H1 (cell line): ENCODE measurements at regions not wholly inside any gene's neighbourhood (a gene's known extent, or its start where the extent isn't known, plus 50 kb on each side); places are given as distances from the start of the nearest gene placed in this dataset.
A peak's percentile ranks its signal among the peaks of the same experiment; 100 is the strongest.

Experiments used
- CTCF ChIA-PET: fragments of 300-600 bp; sonication (Branson Sonifier 250); formaldehyde crosslinking; loops from one replicate; lab custom pipeline; 2021; ENCODE audit not compliant: partially characterized antibody; lab: Charles Lee
- POLR2A ChIA-PET: fragments of 300-600 bp; sonication (Branson Sonifier 250); formaldehyde crosslinking; loops from one replicate; lab custom pipeline; 2021; ENCODE audit warnings: inconsistent platforms; ENCODE audit not compliant: partially characterized antibody; lab: Charles Lee
- DNase-seq, 2 experiments: peaks; one replicate each; pipeline versions ENCODE4 v3.0.0 to v3.0.0-alpha.2; 2010 to 2022; ENCODE audit warnings: low spot score in 2 of 2, low read depth in 1 of 2, mixed read lengths in 1 of 2
- FAIRE-seq: peaks from 2 replicates; lab custom pipeline; 2011; peaks lifted over from hg19 to GRCh38; lab: Jason Lieb, UNC
- H2AFZ ChIP-seq: 2 replicates; pipeline ENCODE4 v1.8.1; 2012; ENCODE audit warnings: low read length, inconsistent platforms
- H2AK5ac ChIP-seq: 2 replicates; pipeline ENCODE4 v1.6.1; 2013; ENCODE audit warnings: low read depth, low read length
- H2BK120ac ChIP-seq: replicated peaks from 2 replicates; pipeline ENCODE3; 2013; ENCODE audit warnings: low read depth, low read length, inconsistent platforms
- H2BK12ac ChIP-seq: 2 replicates; pipeline ENCODE4 v1.6.1; 2013; ENCODE audit warnings: low read depth, low read length
- H2BK15ac ChIP-seq: 2 replicates; pipeline ENCODE4 v1.6.1; 2013; ENCODE audit warnings: low read length
- H2BK20ac ChIP-seq: 2 replicates; pipeline ENCODE4 v1.6.1; 2013; ENCODE audit warnings: low read length
- H2BK5ac ChIP-seq: 2 replicates; pipeline ENCODE4 v1.6.1; 2013; ENCODE audit warnings: low read depth, low read length
- H3K14ac ChIP-seq: 2 replicates; pipeline ENCODE4 v1.6.1; 2013; ENCODE audit warnings: inconsistent platforms; ENCODE audit not compliant: insufficient read length
- H3K18ac ChIP-seq: 2 replicates; pipeline ENCODE4 v1.6.1; 2013; ENCODE audit warnings: low read length; ENCODE audit errors: extremely low read depth
- H3K23ac ChIP-seq: 2 replicates; pipeline ENCODE4 v1.6.1; 2013; ENCODE audit warnings: inconsistent platforms; ENCODE audit not compliant: insufficient read length
- H3K23me2 ChIP-seq: 2 replicates; pipeline ENCODE4 v1.6.1; 2013; ENCODE audit warnings: low read depth, low read length
- H3K27ac ChIP-seq: 2 replicates; pipeline ENCODE4 v1.6.1; 2011; ENCODE audit warnings: low read depth, low read length, inconsistent platforms
- H3K27me3 ChIP-seq, 4 experiments: replicated peaks in 1 of 4; 1 replicate in 1 of 4; 2 replicates in 3 of 4; pipeline versions ENCODE4 v1.6.1 to v1.8.1; 2011 to 2013; ENCODE audit warnings: low read length in 3 of 4, mild to moderate bottlenecking in 3 of 4, inconsistent platforms in 2 of 4, mixed read lengths in 2 of 4, moderate library complexity in 1 of 4; ENCODE audit not compliant: control insufficient read depth in 3 of 4, insufficient read depth in 3 of 4; ENCODE audit errors: extremely low read depth in 1 of 4
- H3K36me3 ChIP-seq, 4 experiments: 2 replicates each; pipeline versions ENCODE4 v1.6.1 to v1.8.1; 2011 to 2013; ENCODE audit warnings: mild to moderate bottlenecking in 4 of 4, low read length in 3 of 4, moderate library complexity in 2 of 4, control low read depth in 1 of 4, inconsistent platforms in 1 of 4; ENCODE audit not compliant: insufficient read depth in 4 of 4, control insufficient read depth in 2 of 4
- H3K4ac ChIP-seq: replicated peaks from 2 replicates; pipeline ENCODE3; 2013; ENCODE audit warnings: low read length, low read depth, mixed read lengths, inconsistent platforms; ENCODE audit not compliant: insufficient read length
- H3K4me1 ChIP-seq, 4 experiments: replicated peaks in 1 of 4; 1 replicate in 1 of 4; 2 replicates in 3 of 4; pipeline versions ENCODE4 v1.6.1 to v1.8.1; 2011 to 2013; ENCODE audit warnings: low read length in 3 of 4, inconsistent platforms in 2 of 4, mixed read lengths in 1 of 4; ENCODE audit not compliant: insufficient read depth in 4 of 4, control insufficient read depth in 3 of 4
- H3K4me2 ChIP-seq, 2 experiments: 2 replicates each; pipeline versions ENCODE4 v1.6.1 to v1.8.1; 2011 to 2013; ENCODE audit warnings: low read depth in 2 of 2, low read length in 2 of 2, control low read depth in 1 of 2, inconsistent platforms in 1 of 2, mild to moderate bottlenecking in 1 of 2; ENCODE audit not compliant: insufficient read depth in 1 of 2
- H3K4me3 ChIP-seq, 4 experiments: fragments of 200-600, 300-600 bp in 1 of 4; sonication (generic), shearing (Covaris generic), sonication (Bioruptor Twin) in 1 of 4; 2 replicates each; pipeline versions ENCODE4 v1.5.1 to v1.8.1; 2011 to 2016; ENCODE audit warnings: low read length in 4 of 4, low read depth in 3 of 4, control low read depth in 2 of 4, inconsistent platforms in 2 of 4, mild to moderate bottlenecking in 2 of 4, mixed read lengths in 1 of 4, moderate library complexity in 1 of 4; ENCODE audit not compliant: insufficient read depth in 2 of 4; ENCODE audit errors: extremely low read depth in 1 of 4
- H3K56ac ChIP-seq: replicated peaks from 2 replicates; pipeline ENCODE3; 2013; ENCODE audit warnings: low read depth, mild to moderate bottlenecking, mixed read lengths, low read length, inconsistent platforms; ENCODE audit not compliant: insufficient read length
- H3K79me1 ChIP-seq: 2 replicates; pipeline ENCODE4 v1.6.1; 2013; ENCODE audit warnings: low read depth, low read length, control low read depth
- H3K79me2 ChIP-seq, 2 experiments: 2 replicates each; pipeline versions ENCODE4 v1.6.1 to v1.8.1; 2012 to 2013; ENCODE audit warnings: low read length in 2 of 2, mild to moderate bottlenecking in 2 of 2, inconsistent platforms in 1 of 2; ENCODE audit not compliant: insufficient read depth in 2 of 2, control insufficient read depth in 1 of 2
- H3K9ac ChIP-seq, 4 experiments: replicated peaks in 1 of 4; 1 replicate in 1 of 4; 2 replicates in 3 of 4; pipeline versions ENCODE4 v1.6.1 to v1.8.1; 2011 to 2013; ENCODE audit warnings: low read depth in 3 of 4, low read length in 3 of 4, control low read depth in 2 of 4, mild to moderate bottlenecking in 2 of 4, moderate library complexity in 2 of 4, inconsistent platforms in 1 of 4; ENCODE audit errors: extremely low read depth in 1 of 4
- H3K9me3 ChIP-seq, 2 experiments: 2 replicates each; pipeline versions ENCODE4 v1.6.1 to v1.8.1; 2012 to 2013; ENCODE audit warnings: mild to moderate bottlenecking in 2 of 2, moderate library complexity in 2 of 2, control low read depth in 1 of 2, inconsistent platforms in 1 of 2, low read depth in 1 of 2, low read length in 1 of 2, mixed read lengths in 1 of 2; ENCODE audit not compliant: insufficient read depth in 2 of 2
- H4K20me1 ChIP-seq, 2 experiments: replicated peaks in 1 of 2; 2 replicates each; pipeline versions ENCODE3 to v1.8.1; 2011 to 2013; ENCODE audit warnings: inconsistent platforms in 2 of 2, low read length in 2 of 2, mild to moderate bottlenecking in 1 of 2; ENCODE audit not compliant: insufficient read depth in 2 of 2, control insufficient read depth in 1 of 2
- H4K5ac ChIP-seq: 2 replicates; pipeline ENCODE4 v1.6.1; 2013; ENCODE audit warnings: low read length, low read depth, mixed read lengths, inconsistent platforms; ENCODE audit not compliant: insufficient read length
- H4K8ac ChIP-seq: 2 replicates; pipeline ENCODE4 v1.8.0; 2013; ENCODE audit warnings: mild to moderate bottlenecking, moderate library complexity, low read length, inconsistent platforms; ENCODE audit not compliant: insufficient read depth; ENCODE audit errors: extremely low read depth
- H4K91ac ChIP-seq: replicated peaks from 2 replicates; pipeline ENCODE3; 2013; ENCODE audit warnings: low read length, mixed read lengths, inconsistent platforms; ENCODE audit not compliant: insufficient read length
- POLR2AphosphoS5 ChIP-seq: IDR thresholded peaks from 2 replicates; pipeline ENCODE4 v1.6.1; 2011; ENCODE audit warnings: low read depth, low read length
- SAP30 ChIP-seq: fragments of 300-600 bp; sonication (generic); IDR thresholded peaks from 2 replicates; pipeline ENCODE4 v1.7.1; 2012; ENCODE audit warnings: low read length, moderate library complexity, mild to moderate bottlenecking, inconsistent platforms; ENCODE audit not compliant: insufficient read depth, insufficient replicate concordance
- WGBS, 2 experiments: shearing (Covaris generic) in 1 of 2; methylation state at CpG; one replicate each; pipeline versions ENCODE4 v1.1.6 to v1.1.7; 2013 to 2015; ENCODE audit warnings: low lambda C conversion rate in 2 of 2, mixed read lengths in 2 of 2, inconsistent platforms in 1 of 2, low coverage in 1 of 2, missing lambda C conversion rate in 1 of 2; ENCODE audit not compliant: insufficient replicate concordance in 2 of 2, insufficient coverage in 1 of 2, insufficient read length in 1 of 2; ENCODE audit errors: extremely low coverage in 1 of 2, missing lambda C conversion rate in 1 of 2; 5-methylcytosine and 5-hydroxymethylcytosine counted together

- H4K91ac ChIP-seq, result peak overlapping the region; percentile 34
- H3K4me3 ChIP-seq, result no peak overlapping the region
- CTCF ChIA-PET, result interaction anchor here (0.9 to 2.8 kb wide), 7 partner anchors 12 to 126 kb away, joined by 3 to 15 read pairs (median 4); no protein-coding TSS in a partner anchor
- H3K9me3 ChIP-seq, result no peaks in the 10 kb centered on the region
- H4K8ac ChIP-seq, result no peak overlapping the region
- H2BK12ac ChIP-seq, result 0 out of 2 replicates have a peak overlapping the region, but pooled peaks have one; percentile 17
- no peak overlapping the region for H3K14ac ChIP-seq
- no peak for TF ChIP-seq SAP30
- no peak for TF ChIP-seq POLR2AphosphoS5
- no peak overlapping the region; the same call in 1 of the 2 replicates for H3K18ac ChIP-seq
- H2AK5ac ChIP-seq, result no peak overlapping the region
- H3K4me2 ChIP-seq, result no peak overlapping the region; a peak in 1 of 4 replicates
- no peak overlapping the region for H2AFZ ChIP-seq
- FAIRE-seq, result no peak
- peaks cover 0 to 10% (median 2%) of the 10 kb centered on the region in 4 experiments; a peak in 3 of 7 replicates for H3K4me1 ChIP-seq
- no peaks in the 10 kb centered on the region for H3K36me3 ChIP-seq
- WGBS, 2 experiments, result 80% methylated on average over 9 of the region's 9 CpGs; no CpG with 5 or more reads in 1 of the 2 experiments
- H3K56ac ChIP-seq, result no peak overlapping the region
- peak in 1 of 2 experiments; percentile 21 for DNase-seq
- H2BK120ac ChIP-seq, result no peak overlapping the region
- POLR2A ChIA-PET, result interaction anchor here (1.3 kb wide), 1 partner anchor 9 kb away, joined by 3 read pairs; no protein-coding TSS in a partner anchor
- no peak overlapping the region for H3K23ac ChIP-seq
- no peak overlapping the region for H3K4ac ChIP-seq
- H3K27ac ChIP-seq, result no peak overlapping the region
- no peak overlapping the region for H3K9ac ChIP-seq
- H2BK5ac ChIP-seq, result no peak overlapping the region
- H4K20me1 ChIP-seq, result no peaks in the 10 kb centered on the region
- H3K27me3 ChIP-seq, result no peaks in the 10 kb centered on the region
- H3K23me2 ChIP-seq, result no peaks in the 10 kb centered on the region
- no peaks in the 10 kb centered on the region for H3K79me1 ChIP-seq
- H2BK15ac ChIP-seq, result 0 out of 2 replicates have a peak overlapping the region, but pooled peaks have one; percentile 61
- H4K5ac ChIP-seq, result no peak overlapping the region
- H3K79me2 ChIP-seq, result no peaks in the 10 kb centered on the region
- no peak overlapping the region for H2BK20ac ChIP-seq
These were observed 144.7 kb upstream of the IQSEC1 start for GRCh38 chr3:13217736-13218540.
